NT2/D1 (cell line): ENCODE measurements at regions not wholly inside any gene's neighbourhood (a gene's known extent, or its start where the extent isn't known, plus 50 kb on each side); places are given as distances from the start of the nearest gene placed in this dataset.

Source experiments
- SUZ12 ChIP-seq: IDR thresholded peaks from 2 replicates; pipeline ENCODE4 v1.6.1; 2011; ENCODE audit not compliant: insufficient read length, insufficient read depth; ENCODE audit errors: extremely low read depth
- YY1 ChIP-seq: IDR thresholded peaks from 2 replicates; pipeline ENCODE4 v1.6.1; 2011; ENCODE audit not compliant: insufficient read length, insufficient read depth
- ZNF274 ChIP-seq: IDR thresholded peaks from 2 replicates; pipeline ENCODE4 v1.6.1; 2011; ENCODE audit warnings: mild to moderate bottlenecking, low read depth, low read length

- TF ChIP-seq ZNF274 (no peak), YY1 (no peak), SUZ12 (no peak)
These were observed 50.5 kb upstream of the PRRC2C start for GRCh38 chr1:171434717-171435346.
